Neuronal stem cell (in vitro differentiated cells): ENCODE measurements at regions not wholly inside any gene's neighbourhood (a gene's known extent, or its start where the extent isn't known, plus 50 kb on each side); places are given as distances from the start of the nearest gene placed in this dataset.

Experiments used
- DNase-seq: peaks from one replicate; pipeline ENCODE4 v3.0.0-alpha.2; 2013; ENCODE audit warnings: low spot score
- H2AFZ ChIP-seq: one replicate; pipeline ENCODE4 v1.6.1; 2013; ENCODE audit warnings: mild to moderate bottlenecking, low read length, inconsistent platforms
- H2AK5ac ChIP-seq: 2 replicates; pipeline ENCODE4 v1.6.1; 2013; ENCODE audit warnings: low read depth, mild to moderate bottlenecking, inconsistent platforms, low read length, moderate library complexity, mixed read lengths
- H2BK120ac ChIP-seq: 2 replicates; pipeline ENCODE4 v1.6.1; 2013; ENCODE audit warnings: low read depth, mild to moderate bottlenecking, inconsistent platforms, low read length, moderate library complexity, mixed read lengths
- H2BK12ac ChIP-seq: one replicate; pipeline ENCODE4 v1.6.1; 2013; ENCODE audit warnings: low read length, inconsistent platforms
- H2BK15ac ChIP-seq: 2 replicates; pipeline ENCODE4 v1.6.1; 2013; ENCODE audit warnings: mild to moderate bottlenecking, low read length, inconsistent platforms, mixed read lengths
- H2BK5ac ChIP-seq: one replicate; pipeline ENCODE4 v1.6.1; 2013; ENCODE audit warnings: inconsistent platforms, mild to moderate bottlenecking, low read length, moderate library complexity
- H3K14ac ChIP-seq: one replicate; pipeline ENCODE4 v1.6.1; 2013; ENCODE audit warnings: low read length, inconsistent platforms
- H3K18ac ChIP-seq: 2 replicates; pipeline ENCODE4 v1.6.1; 2013; ENCODE audit warnings: low read length, inconsistent platforms
- H3K23ac ChIP-seq: 2 replicates; pipeline ENCODE4 v1.6.1; 2013; ENCODE audit warnings: low read depth, mild to moderate bottlenecking, mixed read lengths, low read length, inconsistent platforms; ENCODE audit not compliant: poor library complexity
- H3K27ac ChIP-seq: replicated peaks from 3 replicates; pipeline ENCODE4 v1.5.1; 2013; ENCODE audit warnings: low read length, inconsistent platforms
- H3K27me3 ChIP-seq, 3 experiments: 2 replicates each; pipeline ENCODE4 v1.6.1; 2013; ENCODE audit warnings: low read length in 3 of 3, mild to moderate bottlenecking in 2 of 3, inconsistent platforms in 1 of 3, low read depth in 1 of 3, mixed read lengths in 1 of 3, moderate library complexity in 1 of 3; ENCODE audit not compliant: control insufficient read depth in 3 of 3, insufficient read depth in 3 of 3
- H3K36me3 ChIP-seq, 2 donors: replicated peaks in 1 of 2; 2 replicates each; pipeline ENCODE4 v1.6.1; 2013; ENCODE audit warnings: low read length in 2 of 2; ENCODE audit not compliant: control insufficient read depth in 2 of 2, insufficient read depth in 2 of 2
- H3K4ac ChIP-seq: 2 replicates; pipeline ENCODE4 v1.6.1; 2013; ENCODE audit warnings: inconsistent platforms, mild to moderate bottlenecking, low read length, moderate library complexity
- H3K4me1 ChIP-seq, 2 donors: 1 replicate in 1 of 2; 2 replicates in 1 of 2; pipeline ENCODE4 v1.6.1; 2013; ENCODE audit warnings: low read length in 2 of 2, low read depth in 1 of 2; ENCODE audit not compliant: control insufficient read depth in 2 of 2, insufficient read depth in 1 of 2
- H3K4me2 ChIP-seq: one replicate; pipeline ENCODE4 v1.6.1; 2013; ENCODE audit warnings: mild to moderate bottlenecking, low read length, inconsistent platforms; ENCODE audit not compliant: insufficient read depth, poor library complexity, severe bottlenecking
- H3K4me3 ChIP-seq, 2 donors: 2 replicates each; pipeline ENCODE4 v1.5.1; 2013; ENCODE audit warnings: low read length in 2 of 2, mild to moderate bottlenecking in 2 of 2, inconsistent platforms in 1 of 2, moderate library complexity in 1 of 2
- H3K79me1 ChIP-seq: one replicate; pipeline ENCODE4 v1.6.1; 2013; ENCODE audit warnings: low read depth, mild to moderate bottlenecking, inconsistent platforms, low read length, moderate library complexity
- H3K9ac ChIP-seq: one replicate; pipeline ENCODE4 v1.6.1; 2013; ENCODE audit warnings: mild to moderate bottlenecking, low read depth, low read length, inconsistent platforms; ENCODE audit not compliant: poor library complexity
- H3K9me3 ChIP-seq, 2 donors: replicated peaks in 1 of 2; 2 replicates each; pipeline versions ENCODE3 to v1.6.1; 2013; ENCODE audit warnings: low read length in 2 of 2, mild to moderate bottlenecking in 2 of 2, inconsistent platforms in 1 of 2, low read depth in 1 of 2, mixed read lengths in 1 of 2, moderate library complexity in 1 of 2; ENCODE audit not compliant: control insufficient read depth in 2 of 2, insufficient read depth in 1 of 2
- H4K8ac ChIP-seq: one replicate; pipeline ENCODE4 v1.6.1; 2013; ENCODE audit warnings: low read depth, mild to moderate bottlenecking, inconsistent platforms, low read length, moderate library complexity
- H4K91ac ChIP-seq: one replicate; pipeline ENCODE4 v1.6.1; 2013; ENCODE audit warnings: low read length, low read depth, mild to moderate bottlenecking, inconsistent platforms; ENCODE audit not compliant: poor library complexity
- WGBS, 2 donors: extraction: QIAGEN DNeasy Blood & Tissue Kit; methylation state at CpG; one replicate each; pipeline ENCODE4 v1.1.7; 2013; ENCODE audit warnings: missing lambda C conversion rate in 2 of 2, mixed read lengths in 1 of 2; ENCODE audit not compliant: insufficient read length in 2 of 2, insufficient replicate concordance in 1 of 2; ENCODE audit errors: extremely low coverage in 2 of 2; 5-methylcytosine and 5-hydroxymethylcytosine counted together

- peaks cover 0 to 2% of the 10 kb centered on the region in 2 donors for H3K9me3 ChIP-seq
- DNase-seq, result no peak
These were observed 529.5 kb upstream of the TGFBR2 start for GRCh38 chr3:30076899-30077298.

DNA sequence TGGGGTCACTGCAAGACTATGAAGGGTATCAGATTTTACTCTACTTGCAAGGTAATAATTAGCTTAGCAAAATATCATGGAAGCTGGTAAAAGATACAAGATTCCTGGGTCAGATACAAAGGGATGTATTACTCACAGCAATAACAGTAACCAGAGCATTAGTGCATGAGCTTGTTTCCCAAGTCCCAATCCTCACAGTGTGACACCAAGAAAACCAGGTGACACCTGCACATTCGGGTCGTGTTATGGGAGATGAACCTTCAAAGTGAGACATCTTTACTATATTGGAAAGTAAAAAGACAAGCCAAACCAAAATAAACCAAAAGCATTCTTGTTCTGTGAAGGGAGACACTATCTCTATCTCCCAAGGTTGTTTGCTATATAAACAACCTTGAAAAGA, 528.7 kb upstream of the TGFBR2 start:
- no peak overlapping the region for H2AFZ ChIP-seq
- no peaks in the 10 kb centered on the region for H3K36me3 ChIP-seq
- DNase-seq, result no peak
- H3K9me3 ChIP-seq, result peaks cover 0 to 2% of the 10 kb centered on the region in 2 donors
- H4K91ac ChIP-seq, result no peak overlapping the region
- no peak overlapping the region for H3K27ac ChIP-seq
- no peak overlapping the region for H2BK15ac ChIP-seq
- no peaks in the 10 kb centered on the region for H3K27me3 ChIP-seq
- no peak overlapping the region for H3K14ac ChIP-seq
- no peak overlapping the region for H4K8ac ChIP-seq
- no peak overlapping the region for H2AK5ac ChIP-seq
- no peak overlapping the region for H3K18ac ChIP-seq
- no peak overlapping the region for H2BK120ac ChIP-seq
- no peaks in the 10 kb centered on the region for H3K79me1 ChIP-seq
- H2BK5ac ChIP-seq, result no peak overlapping the region
- no CpG with 5 or more reads among the region's 2 CpGs for WGBS, 2 donors
- no peak overlapping the region for H3K9ac ChIP-seq
- no peak overlapping the region for H2BK12ac ChIP-seq
- no peak overlapping the region for H3K23ac ChIP-seq
- H3K4ac ChIP-seq, result no peak overlapping the region
- H3K4me1 ChIP-seq, result no peaks in the 10 kb centered on the region
- no peak overlapping the region for H3K4me2 ChIP-seq
- H3K4me3 ChIP-seq, result no peak overlapping the region

More at GRCh38 chr3:30076899-30077298, 529.5 kb upstream of the TGFBR2 start:
- H3K23ac ChIP-seq, result no peak overlapping the region
- H2AK5ac ChIP-seq, result no peak overlapping the region
- H4K91ac ChIP-seq, result no peak overlapping the region
- no peak overlapping the region for H3K9ac ChIP-seq
- no peak overlapping the region for H3K4me2 ChIP-seq
- no peaks in the 10 kb centered on the region for H3K79me1 ChIP-seq
- no peak overlapping the region for H3K18ac ChIP-seq
- no peak overlapping the region for H3K4me3 ChIP-seq
- H3K4me1 ChIP-seq, result no peaks in the 10 kb centered on the region
- H3K27ac ChIP-seq, result no peak overlapping the region
- H3K14ac ChIP-seq, result no peak overlapping the region
- H2BK5ac ChIP-seq, result no peak overlapping the region
- H3K27me3 ChIP-seq, result no peaks in the 10 kb centered on the region
- no peak overlapping the region for H2BK15ac ChIP-seq
- no peak overlapping the region for H3K4ac ChIP-seq
- no peak overlapping the region for H4K8ac ChIP-seq
- no peak overlapping the region for H2AFZ ChIP-seq
- H2BK12ac ChIP-seq, result no peak overlapping the region
- no peak overlapping the region for H2BK120ac ChIP-seq
- H3K36me3 ChIP-seq, result no peaks in the 10 kb centered on the region

- Histone ChIP-seq H2BK12ac (no peak overlapping the region), H3K9me3 (peaks cover 0 to 2% of the 10 kb centered on the region in 2 donors), H4K8ac (no peak overlapping the region), H3K14ac (no peak overlapping the region), H2BK120ac (no peak overlapping the region), H3K4me2 (no peak overlapping the region), H3K23ac (no peak overlapping the region), H3K36me3 (no peaks in the 10 kb centered on the region), H3K9ac (no peak overlapping the region), H2AK5ac (no peak overlapping the region), H3K18ac (no peak overlapping the region), H2BK15ac (no peak overlapping the region), H3K4ac (no peak overlapping the region), H3K79me1 (no peaks in the 10 kb centered on the region), H4K91ac (no peak overlapping the region), H3K4me3 (no peak overlapping the region), H3K27me3 (no peaks in the 10 kb centered on the region), H2AFZ (no peak overlapping the region), H3K27ac (no peak overlapping the region), H3K4me1 (no peaks in the 10 kb centered on the region), H2BK5ac (no peak overlapping the region)
- no CpG with 5 or more reads among the region's 2 CpGs for WGBS, 2 donors
- DNase-seq, result no peak
These were observed 527.7 kb upstream of the TGFBR2 start for GRCh38 chr3:30078736-30079135.

DNA sequence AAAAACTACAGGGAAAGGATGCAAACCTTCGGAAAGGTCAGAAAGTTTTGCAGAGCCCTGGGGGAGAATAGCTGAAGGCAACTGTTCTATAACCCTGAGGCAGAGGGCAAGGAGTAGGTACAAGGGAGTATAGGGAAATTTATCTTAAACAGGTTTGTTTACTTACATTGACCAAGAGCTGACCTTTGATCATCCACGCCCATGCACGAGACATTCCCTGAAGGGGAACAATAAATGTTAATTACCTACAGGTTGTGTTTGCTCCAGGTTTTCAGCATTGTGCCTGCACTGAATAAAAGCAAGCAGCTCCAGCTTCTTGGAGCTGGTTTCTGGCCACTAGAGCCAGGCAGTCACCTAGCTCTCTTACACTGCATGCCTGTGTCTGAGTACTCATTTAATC, 524.5 kb upstream of the TGFBR2 start:
- H3K4me1 ChIP-seq, result peaks cover 0 to 1% of the 10 kb centered on the region in 2 donors
- no peak overlapping the region for H3K4me3 ChIP-seq
- no peak overlapping the region for H2BK12ac ChIP-seq
- no peak overlapping the region for H2BK5ac ChIP-seq
- WGBS, 2 donors, result no CpG with 5 or more reads among the region's 3 CpGs
- H3K27ac ChIP-seq, result no peak overlapping the region
- H2AK5ac ChIP-seq, result no peak overlapping the region
- H3K18ac ChIP-seq, result no peak overlapping the region
- no peak for DNase-seq
- H3K4ac ChIP-seq, result no peak overlapping the region
- H3K36me3 ChIP-seq, result no peaks in the 10 kb centered on the region
- no peak overlapping the region for H2BK120ac ChIP-seq
- H3K23ac ChIP-seq, result no peak overlapping the region
- no peak overlapping the region for H2BK15ac ChIP-seq
- H3K9ac ChIP-seq, result no peak overlapping the region
- H4K91ac ChIP-seq, result no peak overlapping the region
- no peaks in the 10 kb centered on the region for H3K79me1 ChIP-seq
- H3K27me3 ChIP-seq, result no peaks in the 10 kb centered on the region
- H3K4me2 ChIP-seq, result no peak overlapping the region
- H4K8ac ChIP-seq, result no peak overlapping the region
- H3K9me3 ChIP-seq, result no peaks in the 10 kb centered on the region
- no peak overlapping the region for H3K14ac ChIP-seq
- H2AFZ ChIP-seq, result no peak overlapping the region
